ENCODE measurements at regions not wholly inside any gene's neighbourhood (a gene's known extent, or its start where the extent isn't known, plus 50 kb on each side); places are given as distances from the start of the nearest gene placed in this dataset.

DNA sequence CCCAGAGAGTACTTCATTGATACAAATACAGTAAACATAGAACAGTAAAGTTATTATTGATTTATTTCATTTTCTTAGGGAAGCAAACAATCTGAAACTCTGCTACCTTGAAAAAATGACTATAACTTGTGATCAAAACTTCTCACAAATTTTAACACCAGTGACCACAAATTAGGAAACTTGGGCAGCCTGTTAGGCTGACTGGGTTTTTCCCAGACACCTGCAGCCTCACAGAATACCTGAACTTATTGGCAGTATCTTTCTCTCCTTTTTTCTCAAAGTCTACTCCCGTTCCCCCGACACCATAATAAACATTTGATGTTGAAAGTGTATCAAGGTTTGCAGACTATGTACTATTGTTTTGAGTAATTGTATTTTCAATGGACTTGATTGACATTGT, 360.5 kb downstream of the LMO7 start:
- TF ChIP-seq, protein P1, sequence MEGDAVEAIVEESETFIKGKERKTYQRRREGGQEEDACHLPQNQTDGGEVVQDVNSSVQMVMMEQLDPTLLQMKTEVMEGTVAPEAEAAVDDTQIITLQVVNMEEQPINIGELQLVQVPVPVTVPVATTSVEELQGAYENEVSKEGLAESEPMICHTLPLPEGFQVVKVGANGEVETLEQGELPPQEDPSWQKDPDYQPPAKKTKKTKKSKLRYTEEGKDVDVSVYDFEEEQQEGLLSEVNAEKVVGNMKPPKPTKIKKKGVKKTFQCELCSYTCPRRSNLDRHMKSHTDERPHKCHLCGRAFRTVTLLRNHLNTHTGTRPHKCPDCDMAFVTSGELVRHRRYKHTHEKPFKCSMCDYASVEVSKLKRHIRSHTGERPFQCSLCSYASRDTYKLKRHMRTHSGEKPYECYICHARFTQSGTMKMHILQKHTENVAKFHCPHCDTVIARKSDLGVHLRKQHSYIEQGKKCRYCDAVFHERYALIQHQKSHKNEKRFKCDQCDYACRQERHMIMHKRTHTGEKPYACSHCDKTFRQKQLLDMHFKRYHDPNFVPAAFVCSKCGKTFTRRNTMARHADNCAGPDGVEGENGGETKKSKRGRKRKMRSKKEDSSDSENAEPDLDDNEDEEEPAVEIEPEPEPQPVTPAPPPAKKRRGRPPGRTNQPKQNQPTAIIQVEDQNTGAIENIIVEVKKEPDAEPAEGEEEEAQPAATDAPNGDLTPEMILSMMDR (IDR thresholded peaks at IDR 0.05; ENCODE audit: insufficient read depth, low read length), result no peak
- TF ChIP-seq, protein P2, sequence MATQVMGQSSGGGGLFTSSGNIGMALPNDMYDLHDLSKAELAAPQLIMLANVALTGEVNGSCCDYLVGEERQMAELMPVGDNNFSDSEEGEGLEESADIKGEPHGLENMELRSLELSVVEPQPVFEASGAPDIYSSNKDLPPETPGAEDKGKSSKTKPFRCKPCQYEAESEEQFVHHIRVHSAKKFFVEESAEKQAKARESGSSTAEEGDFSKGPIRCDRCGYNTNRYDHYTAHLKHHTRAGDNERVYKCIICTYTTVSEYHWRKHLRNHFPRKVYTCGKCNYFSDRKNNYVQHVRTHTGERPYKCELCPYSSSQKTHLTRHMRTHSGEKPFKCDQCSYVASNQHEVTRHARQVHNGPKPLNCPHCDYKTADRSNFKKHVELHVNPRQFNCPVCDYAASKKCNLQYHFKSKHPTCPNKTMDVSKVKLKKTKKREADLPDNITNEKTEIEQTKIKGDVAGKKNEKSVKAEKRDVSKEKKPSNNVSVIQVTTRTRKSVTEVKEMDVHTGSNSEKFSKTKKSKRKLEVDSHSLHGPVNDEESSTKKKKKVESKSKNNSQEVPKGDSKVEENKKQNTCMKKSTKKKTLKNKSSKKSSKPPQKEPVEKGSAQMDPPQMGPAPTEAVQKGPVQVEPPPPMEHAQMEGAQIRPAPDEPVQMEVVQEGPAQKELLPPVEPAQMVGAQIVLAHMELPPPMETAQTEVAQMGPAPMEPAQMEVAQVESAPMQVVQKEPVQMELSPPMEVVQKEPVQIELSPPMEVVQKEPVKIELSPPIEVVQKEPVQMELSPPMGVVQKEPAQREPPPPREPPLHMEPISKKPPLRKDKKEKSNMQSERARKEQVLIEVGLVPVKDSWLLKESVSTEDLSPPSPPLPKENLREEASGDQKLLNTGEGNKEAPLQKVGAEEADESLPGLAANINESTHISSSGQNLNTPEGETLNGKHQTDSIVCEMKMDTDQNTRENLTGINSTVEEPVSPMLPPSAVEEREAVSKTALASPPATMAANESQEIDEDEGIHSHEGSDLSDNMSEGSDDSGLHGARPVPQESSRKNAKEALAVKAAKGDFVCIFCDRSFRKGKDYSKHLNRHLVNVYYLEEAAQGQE (IDR thresholded peaks at IDR 0.05; ENCODE audit: insufficient replicate concordance, low read depth), result no peak
